IPS DF 4.7 (cell line): ENCODE measurements at regions not wholly inside any gene's neighbourhood (a gene's known extent, or its start where the extent isn't known, plus 50 kb on each side); places are given as distances from the start of the nearest gene placed in this dataset.
"Not testable (repeated sequence)": the region's sequence is repeated elsewhere in the genome, so short reads cannot be mapped to it uniquely, and the experiment has no call there.

Experiments used
- DNase-seq: peaks from one replicate; pipeline ENCODE4 v3.0.0-alpha.2; 2013; ENCODE audit warnings: low spot score; ENCODE audit errors: extremely low read depth

DNA sequence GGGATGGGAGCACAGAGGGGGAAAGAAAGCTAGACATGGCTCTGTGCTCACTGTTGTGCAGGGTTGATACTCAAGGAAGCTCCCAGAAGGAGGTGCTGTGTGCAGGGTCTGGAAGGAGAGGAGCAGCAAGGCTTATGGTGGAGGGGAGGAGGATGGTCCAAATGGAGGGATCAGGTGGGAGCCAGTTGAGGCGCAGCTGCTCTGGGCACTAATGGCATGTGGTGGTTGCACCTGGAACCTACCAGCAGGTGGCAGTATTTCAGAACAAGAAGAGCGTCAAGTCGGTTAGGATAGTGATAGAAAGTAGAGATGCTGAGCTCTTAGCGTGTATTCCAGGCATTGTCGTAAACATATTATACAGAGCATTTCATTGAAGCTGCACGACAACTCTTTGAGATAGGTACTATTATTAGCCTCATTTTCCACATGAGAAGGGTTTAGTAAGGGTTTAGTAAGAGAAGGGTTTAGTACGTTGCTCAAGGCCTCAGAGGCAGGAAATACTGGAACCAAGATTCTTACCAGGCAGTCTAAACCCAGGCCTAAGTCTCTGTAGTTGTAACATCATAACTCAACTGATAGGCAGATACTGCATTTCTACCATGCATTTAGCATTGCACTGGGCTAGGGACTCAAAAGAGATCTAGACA, 223.7 kb downstream of the CYP26B1 start:
- peak; percentile 64 for DNase-seq

DNA sequence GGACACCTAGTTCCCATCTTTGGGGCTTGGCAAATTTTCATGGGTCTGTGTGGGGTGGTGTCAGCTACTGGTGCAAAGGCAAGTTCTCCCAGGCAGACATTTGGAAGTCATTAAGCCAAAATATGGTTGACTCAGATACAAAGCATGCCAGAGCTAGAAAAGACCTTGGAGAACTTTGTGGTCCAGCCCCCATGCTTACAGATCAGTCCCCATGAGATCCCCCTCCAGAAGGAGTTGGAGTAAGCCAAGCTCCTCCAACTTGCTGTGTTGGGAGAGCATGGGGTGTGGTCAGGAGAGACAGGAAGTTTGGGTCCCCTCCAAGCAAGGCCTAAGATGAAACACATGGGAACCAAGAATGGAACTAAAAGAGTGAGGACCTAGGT, 224.5 kb downstream of the CYP26B1 start:
- no peak for DNase-seq

DNA sequence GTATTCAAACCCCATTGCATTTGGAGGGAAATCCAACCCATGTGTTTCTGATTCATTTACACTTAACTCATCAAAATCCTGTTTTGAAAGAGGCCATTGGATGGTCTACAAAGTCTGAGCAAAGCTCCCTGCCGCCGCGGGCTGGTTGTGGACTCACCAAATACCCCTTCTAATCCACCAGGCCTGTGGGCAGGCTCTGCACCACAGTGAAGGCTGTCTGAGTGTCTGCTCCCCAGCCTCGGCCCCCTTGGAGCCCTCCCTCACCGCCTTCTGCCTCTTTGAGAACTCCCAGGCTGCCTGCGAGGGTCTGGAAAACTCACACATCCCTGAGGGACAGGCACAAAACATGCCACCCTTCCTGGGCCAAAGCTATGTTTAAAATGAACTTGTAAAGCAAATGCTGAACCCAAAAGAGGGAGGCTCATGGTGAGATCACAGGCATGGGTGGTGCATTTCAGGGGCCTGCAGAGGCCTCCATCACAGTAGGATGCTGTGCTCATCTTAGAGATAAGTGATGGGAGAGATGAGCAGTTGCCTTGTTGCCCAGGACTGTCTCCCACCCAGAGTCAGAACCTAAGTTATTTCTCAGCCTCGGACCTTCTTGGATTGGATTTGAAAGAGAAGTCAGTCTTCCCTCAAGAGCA, 225.0 kb downstream of the CYP26B1 start:
- DNase-seq = no peak

DNA sequence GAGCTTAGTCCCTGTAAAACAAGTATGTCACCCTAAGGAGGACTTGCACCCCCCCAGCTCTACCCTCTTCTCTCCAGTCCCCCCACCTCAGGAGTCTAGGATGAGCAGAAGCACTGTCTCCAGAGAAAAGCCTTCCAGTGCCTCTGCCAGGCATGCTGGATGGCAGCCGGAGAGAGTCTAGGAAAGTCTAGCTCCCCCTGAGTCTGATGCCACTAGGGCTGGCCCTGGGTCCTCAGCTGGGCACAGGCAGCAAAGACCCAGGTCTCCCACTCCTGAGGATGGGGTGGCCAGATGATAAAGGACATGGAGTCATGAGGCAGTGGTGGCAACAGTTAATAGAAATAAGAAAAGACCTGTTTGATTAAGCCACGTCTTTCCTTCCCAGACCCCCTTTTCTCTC, 225.6 kb downstream of the CYP26B1 start:
- no peak for DNase-seq

DNA sequence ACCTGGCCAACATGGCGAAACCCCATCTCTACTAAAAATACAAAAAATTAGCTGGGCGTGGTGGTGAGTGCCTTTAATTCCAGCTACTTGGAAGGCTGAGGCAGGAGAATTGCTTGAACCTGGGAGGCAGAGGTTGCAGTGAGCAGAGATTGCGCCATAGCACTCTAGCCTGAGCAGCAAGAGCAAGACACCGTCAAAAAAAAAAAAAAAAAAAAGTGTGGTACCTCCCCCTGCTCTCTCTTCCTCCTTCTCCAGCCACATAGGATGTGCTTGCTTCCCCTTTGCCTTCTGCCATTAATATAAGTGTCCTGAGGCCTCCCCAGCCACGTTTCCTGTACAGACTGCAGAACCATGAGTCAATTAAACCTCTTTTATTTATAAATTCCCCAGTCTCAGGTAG, 226.8 kb downstream of the CYP26B1 start:
- DNase-seq = not testable (repeated sequence)

DNA sequence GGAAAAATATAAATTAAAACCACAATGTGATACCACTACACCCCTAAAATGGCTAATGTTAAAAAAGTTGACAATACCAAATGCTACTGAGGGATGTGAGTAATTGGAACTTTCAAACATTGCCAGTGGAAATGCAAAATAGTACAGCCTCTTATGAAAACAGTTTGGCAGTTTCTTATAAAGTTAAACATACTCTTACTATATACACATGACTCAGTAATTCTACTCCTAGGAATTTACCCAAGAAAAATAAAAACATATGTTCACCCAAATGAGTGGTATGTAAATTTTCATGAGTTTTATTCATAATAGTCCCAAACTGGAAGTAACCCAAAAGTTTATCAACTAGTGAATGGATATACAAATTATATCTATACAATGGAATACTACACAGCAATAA, 228.0 kb downstream of the CYP26B1 start:
- no peak for DNase-seq

DNA sequence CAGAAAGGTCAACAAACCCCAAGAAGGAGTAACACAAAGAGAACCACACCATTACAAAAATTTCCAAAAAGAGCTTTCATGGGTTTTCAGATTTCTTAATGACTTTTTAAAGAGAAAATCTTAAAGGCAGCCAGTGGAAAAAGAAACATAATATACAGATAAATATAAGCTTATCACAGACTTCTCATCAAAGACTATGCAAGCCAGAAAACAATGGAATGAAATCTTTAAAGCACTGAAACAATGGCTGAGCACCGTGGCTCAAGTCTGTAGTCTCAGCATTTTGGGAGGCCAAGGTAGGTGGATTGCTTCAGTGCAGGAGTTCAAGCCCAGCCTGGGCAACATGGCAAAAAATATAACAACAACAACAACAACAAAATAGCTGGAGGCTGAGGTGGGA, 237.4 kb downstream of the CYP26B1 start:
- DNase-seq = no peak

DNA sequence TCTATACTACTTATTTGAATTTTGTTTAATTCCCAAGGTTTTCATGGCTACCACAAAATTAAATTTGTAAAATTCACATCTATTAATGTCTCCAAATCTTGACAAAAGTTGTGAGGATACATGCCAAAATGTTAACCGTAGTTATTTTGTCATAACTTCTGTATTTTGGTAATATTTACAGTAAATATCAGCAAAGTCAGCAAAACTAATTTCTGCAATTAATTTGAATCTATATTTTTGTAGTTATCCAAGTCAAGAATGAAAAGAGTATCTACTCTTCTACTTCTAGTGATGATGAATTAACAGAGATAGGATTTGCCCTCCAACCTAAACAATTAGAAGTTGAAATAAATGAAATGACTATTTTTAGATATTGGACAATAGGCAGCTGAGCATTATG, 238.9 kb downstream of the CYP26B1 start:
- DNase-seq = no peak

DNA sequence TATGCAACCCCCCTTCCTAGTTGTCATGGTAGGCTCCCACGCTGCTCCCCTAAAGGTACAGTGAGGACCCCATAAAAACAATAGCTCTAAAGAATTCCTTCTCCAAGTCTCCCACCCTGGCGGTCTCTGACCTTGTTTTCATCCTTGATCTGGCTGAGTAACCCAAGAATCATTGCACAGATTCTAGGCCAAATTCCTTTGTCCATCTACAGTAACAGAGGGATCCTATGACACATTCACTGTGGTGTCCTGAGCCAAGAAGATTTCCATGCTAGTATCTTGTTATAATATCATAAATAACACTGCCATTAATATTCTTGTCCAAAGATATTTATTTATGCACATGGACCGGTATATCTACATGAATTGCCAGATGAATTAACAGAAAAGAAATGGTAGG, 240.2 kb downstream of the CYP26B1 start:
- DNase-seq = no peak

DNA sequence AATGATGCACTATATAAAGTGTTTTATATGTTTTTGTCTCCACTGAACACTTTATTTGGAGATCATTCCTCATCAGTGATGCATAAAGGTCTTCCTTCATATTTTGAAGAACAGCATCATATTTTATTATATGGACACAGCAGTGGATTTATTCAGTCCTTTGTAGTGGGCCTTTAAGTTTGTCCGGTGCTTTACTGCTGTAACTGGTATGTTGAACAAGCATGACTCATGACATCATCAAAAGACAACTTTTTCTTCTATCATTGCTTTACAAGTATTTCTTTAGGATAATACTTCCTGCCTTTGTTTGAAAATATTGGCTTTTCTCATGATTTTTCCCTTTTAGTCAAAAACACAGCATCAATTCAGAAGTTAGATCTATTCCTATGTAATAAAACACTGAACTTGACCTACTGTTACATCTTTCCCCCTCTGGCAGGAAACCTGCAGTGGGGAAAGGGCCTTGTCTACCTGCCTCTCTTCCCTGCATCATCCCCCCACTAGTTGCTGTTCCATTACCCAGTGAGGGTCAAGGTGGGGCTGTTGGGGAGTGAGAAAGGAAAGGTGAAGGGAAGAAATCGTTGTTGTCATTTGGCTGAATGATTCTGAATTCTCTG, 241.2 kb downstream of the CYP26B1 start:
- no peak for DNase-seq

DNA sequence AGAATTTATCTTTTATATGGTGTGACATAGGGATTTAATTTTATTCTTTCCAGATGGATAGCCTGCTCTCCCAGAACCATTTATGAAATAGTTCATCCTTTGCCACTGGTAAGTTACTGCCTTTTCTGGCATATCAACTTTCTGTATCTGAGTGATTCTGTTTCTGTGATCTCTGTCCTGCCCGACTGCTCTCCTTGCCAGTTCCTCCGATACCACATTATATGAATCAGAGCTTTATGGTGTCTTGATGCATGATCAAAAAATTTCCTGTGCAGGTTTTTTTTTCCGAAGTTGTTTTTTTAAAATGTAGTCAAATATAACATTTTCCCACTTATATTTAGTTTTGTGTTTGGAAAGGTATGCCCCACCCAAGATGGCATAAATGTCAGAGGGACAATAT, 242.5 kb downstream of the CYP26B1 start:
- DNase-seq = no peak

DNA sequence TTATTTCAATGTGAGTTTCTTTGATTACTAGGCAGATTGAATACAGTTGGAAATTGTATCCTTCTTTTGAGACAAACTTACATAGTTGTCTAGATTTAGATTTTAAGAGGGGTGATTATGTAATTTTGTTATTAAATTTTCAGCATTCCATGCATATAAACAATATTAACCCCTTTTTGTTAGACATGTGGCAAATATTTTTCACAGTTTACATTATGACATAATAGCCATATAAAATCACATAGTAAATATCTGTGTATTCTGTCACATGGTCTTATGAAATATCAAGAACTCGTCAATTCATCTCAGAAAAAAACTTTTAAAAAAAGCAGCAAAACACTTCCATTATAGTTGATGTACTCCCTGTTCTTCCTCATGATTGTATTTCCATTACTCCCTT, 243.8 kb downstream of the CYP26B1 start:
- no peak for DNase-seq

DNA sequence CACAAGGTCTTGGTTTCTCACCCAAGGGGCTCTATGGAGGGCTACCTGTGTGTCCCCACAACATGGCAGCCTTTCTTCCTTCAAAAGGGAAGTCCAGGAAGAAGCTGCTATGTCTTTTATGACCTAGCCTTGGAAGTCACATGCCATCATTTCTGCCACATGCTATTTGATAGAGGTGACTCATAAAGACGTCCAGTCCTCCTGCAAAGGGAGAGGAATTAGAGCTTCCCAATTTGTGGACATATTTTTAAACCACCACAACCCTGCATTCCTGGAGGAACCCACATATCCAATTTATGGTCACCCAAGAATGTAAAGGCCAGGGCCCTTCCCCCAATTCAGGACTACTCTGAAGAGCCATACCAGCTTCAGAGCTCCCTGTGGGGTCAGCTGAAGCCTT, 246.2 kb downstream of the CYP26B1 start:
- DNase-seq = no peak

DNA sequence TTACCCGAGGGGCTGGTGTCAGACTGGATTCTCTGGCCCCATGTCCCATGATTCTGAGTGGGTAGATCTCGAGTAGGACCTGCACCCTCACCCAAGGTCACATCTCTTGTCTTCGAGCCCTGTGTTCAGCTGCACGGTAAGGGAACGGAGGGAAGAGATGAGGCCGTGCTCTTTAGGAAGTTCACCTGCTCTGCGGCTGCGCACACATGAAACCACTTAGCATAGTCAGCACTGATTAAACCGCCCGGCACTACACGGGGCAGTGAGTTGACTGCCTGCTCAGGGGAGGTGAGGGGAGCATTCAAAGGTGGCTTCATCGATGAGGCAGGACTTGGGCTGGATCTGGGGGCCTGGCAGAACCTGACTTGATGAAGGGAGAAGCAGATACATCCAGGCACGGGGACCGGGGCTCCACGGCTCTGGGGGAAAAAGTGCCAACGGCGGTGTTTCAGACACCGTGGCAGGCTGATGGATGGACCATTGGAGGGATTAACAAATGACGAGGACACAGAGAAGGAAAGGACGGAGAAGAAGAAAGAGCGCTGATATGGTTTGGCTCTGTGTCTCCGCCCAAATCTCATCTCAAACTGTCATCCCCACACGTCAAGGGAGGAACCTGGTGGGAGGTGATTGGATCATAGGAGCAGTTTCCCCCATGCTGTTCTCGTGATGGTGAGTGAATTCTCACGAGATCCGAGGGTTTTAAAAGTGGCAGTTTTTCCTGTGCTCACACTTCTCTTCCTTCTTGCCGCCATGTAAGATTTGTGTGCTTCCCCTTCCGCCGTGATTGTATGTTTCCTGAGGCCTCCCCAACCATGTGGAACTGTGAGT, 248.6 kb downstream of the CYP26B1 start:
- DNase-seq = no peak

DNA sequence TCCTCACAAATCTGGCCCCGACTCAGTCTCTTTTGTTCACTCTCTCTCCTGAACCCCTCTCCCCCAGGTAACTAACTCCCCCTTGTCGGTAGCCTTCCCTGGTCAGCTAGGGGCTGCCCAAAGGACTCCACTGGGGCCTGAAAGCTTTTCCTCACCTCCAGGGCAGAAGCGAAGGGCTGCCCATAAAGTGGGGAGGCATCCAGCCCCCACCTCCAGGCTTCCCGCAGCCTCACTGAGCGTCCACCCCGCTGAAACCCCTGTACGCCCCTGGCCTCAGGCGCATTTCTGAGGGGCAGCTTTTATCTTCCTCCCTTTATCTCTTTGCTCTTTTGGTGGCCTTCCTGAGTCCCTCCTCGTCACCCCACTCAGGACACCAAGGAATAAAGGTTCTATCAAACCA, 249.3 kb downstream of the CYP26B1 start:
- no peak for DNase-seq

DNA sequence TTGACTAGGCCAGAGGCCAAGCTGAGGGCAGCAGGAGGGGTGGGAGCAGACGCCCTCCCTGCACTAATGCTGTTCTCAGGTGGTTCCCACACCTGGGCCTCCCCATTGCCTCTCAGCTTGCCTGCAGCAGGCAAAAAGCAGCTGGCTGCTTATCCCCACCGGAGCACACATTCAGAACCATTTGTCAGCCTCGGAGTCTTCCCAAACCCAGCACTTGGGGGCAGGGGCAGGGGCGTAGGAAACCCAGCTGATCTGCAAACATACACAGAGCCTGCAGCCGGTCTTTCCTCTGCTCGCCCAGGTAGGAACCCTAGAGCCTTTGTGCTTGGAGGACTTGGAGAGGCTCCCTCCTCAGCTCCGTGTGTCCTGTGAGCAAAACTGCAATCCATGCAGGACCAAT, 249.8 kb downstream of the CYP26B1 start:
- no peak for DNase-seq

DNA sequence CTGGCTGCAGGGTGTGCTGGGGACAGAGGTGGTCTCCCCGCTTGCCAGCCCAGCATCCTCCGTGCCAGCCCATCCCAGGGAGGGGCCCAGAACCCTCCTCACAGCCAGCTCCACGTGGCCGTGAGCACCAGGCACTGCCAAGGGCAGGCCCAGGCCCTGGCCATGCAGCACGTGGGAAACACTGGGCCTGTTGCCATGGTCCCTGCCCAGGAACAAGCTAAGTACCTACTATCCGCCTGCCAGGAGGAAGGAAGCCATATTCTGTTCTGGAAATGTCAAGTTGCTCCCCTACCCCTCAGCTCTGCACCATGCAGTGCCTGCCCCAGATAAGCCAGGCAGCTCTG, 250.6 kb downstream of the CYP26B1 start:
- no peak for DNase-seq

DNA sequence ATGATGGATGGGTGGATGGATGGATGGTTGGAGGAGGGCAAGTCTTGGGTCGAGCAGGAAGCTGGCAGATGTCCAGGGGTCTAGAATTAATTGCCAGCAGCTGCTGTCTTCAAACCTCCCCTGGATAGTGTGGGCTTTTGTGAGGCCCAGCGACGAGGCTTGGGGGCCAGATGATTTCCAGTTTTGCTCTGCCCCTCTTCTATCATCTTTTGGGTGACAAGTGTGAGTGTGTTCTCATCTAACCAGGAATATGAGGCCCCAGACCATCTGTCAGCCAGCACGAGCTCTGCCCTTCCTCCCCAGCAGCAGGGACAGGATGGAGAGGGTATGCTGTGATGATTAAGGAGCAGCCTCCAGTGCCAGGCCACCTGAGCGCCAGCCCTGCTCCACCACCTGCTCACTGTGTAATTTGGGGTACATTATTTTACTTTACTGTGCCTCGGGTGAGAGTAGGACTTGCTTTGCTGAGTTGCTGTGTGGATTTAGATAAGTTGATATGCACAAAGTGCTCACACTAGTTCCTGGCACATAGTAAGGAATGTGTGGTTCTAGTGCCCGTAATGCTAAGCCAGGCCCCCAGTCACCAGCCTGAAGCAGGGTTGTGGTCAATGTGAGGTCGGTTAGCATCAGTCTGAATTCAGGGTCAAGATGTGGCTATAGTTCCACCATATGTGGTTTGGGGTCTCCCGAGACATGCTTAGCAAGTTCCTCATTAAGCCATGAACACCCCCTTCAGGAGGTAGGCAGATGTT, 251.1 kb downstream of the CYP26B1 start:
- DNase-seq = no peak

DNA sequence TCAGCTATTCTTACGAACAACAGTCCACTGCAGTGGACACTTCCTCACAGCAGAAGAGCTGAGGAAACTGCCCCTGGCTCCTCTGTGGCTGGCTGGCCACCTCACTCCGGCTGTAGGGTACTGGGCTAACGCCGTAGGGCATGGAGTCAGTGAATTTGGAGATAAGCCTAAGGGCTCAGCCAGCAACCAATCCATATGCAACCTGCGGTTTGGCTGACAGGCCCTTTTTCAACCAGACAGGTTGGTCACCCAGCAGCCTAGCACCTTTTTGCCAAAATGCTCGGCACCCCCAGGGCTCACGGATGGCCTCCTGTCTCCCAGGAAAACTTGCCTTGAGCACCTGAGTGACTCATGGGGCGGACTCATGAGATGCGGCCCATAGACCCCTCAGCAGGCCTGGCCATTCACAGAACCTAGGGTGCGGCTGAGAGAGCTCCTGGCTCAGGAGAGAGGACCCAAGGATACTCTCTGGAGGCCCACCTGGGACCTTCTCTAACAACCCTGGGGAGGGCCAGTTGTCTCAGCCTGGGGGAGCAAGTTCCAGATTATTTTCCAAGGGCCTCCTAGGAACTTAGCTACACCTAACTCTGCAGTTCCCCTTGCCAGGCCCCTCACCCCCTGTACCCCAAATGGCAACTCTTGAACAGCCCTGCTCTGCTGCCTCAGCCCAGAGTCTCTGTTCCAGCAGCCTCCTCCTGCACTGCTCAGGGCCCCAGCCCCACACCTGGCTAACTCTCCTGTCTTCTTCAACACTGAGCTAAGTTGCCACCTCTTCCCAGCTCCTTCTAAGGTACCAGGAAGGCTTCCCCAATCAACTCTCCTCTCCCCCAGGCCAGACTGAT, 252.1 kb downstream of the CYP26B1 start:
- DNase-seq = no peak

DNA sequence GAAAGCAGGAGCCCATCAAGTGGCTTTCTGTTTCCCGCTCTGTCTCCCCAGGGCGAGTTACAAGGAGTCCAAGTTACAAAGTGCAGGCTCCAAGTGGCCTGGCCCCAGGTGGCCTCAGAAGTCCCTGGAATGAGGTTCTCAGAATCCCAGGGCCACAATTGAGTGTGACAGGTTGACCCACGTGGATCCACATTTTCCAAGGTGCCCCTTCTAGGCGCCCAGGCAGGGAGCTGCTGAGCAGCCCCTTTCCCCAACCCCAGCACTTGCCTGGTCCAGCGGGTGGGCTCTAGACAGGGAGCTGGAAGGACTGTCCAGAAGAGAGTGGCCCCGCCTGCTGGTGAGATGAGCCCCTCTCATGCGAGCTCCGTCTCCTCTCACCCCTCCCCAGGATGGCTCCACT, 253.4 kb downstream of the CYP26B1 start:
- no peak for DNase-seq

DNA sequence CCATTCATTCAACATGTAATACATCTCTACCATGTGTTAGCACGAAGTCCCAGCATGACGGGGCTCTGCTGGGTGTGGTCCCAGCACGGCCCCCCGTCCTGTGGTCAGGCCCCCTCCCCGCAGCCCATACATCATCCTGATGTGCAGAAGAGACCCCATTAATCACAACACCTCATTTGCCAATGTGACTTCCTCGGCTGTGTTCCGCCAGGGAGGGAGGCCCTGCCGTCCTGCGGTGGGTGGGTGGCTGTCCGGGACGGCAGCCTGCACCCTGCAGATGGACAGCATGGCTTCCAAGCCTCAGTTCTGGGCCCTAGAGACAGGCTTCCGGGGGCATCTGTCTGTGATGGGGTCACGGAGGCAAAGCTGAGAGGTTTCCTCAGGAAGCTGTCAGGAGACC, 254.0 kb downstream of the CYP26B1 start:
- DNase-seq = no peak
